ENCODE measurements at regions not wholly inside any gene's neighbourhood (a gene's known extent, or its start where the extent isn't known, plus 50 kb on each side); places are given as distances from the start of the nearest gene placed in this dataset.
A peak's percentile ranks its signal among the peaks of the same experiment; 100 is the strongest.

DNA sequence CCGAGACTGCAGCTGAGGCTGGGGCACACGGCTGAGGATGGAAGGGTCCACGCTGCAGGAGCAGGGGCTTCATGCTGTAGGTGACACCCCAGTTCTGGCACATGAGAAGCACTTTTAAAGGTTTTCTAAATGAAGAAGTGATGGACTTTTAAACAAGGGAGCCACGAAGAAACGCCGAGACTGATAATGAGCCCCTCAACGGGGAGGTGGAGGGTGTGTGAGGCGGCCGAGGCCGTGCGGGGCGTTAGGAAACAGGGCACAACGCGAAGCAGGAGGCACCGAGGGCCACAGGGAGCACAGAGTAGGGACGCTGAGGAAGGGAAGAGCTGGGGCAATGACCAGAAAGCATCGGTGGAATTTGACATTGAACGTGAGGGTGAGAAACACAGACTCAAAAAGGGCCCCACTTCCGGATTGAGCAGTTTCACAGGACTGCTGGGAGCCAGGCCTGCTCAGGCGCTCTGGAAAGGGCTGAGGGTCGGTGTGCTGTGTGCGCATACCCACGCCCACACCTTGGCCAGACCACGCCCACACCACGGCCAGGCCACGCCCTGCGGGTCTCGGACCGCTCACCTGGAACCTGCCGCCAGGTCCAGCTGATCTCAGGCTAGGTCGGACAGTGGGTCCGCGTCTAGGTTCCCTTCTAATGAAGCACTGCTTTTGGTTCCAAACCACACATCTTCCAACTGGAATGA is 115.7 kb downstream of the GYPC start:
- DNase-seq (ENCODE audit: low read depth, low spot score): no peak
- H3K27ac ChIP-seq: no peak overlapping the region

DNA sequence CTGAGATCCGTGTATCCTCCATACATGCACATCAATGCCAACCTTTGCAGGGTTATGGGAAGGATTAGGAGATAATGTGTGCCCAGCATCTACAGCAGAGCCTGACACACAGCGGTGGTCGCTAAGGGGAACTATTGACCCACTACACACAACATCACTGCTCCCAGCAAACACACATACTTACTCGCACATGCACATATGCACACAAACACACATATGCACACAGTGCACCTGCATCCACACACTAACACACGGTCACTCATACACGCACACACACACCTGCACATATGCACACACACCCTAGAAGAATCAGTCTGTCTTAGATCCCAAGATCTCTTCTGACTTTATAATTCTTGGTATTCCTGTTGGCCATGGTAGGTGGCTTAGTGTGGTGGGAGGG is 118.3 kb downstream of the GYPC start:
- H3K27ac ChIP-seq: no peak overlapping the region
- DNase-seq (ENCODE audit: low read depth, low spot score): no peak

DNA sequence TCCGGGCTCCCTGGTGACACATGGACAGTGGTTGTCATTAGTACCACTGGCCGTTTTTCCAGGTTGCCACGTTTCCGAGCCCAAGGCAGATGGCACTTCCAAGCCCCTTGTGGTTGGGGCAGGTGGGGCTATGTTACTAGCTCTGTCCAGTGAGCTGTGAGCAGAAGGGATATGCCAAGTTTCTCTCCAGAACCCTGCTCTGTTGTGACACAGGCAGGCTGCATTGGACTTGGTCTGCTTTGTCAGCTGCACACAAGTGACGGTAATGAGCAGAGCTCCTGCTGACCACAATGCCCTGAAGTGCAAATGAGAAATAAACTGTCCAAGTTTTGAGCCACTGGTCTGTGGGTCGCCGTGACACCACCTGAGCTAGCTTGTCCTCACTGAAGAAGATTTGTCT is 118.8 kb downstream of the GYPC start:
- DNase-seq (ENCODE audit: low read depth, low spot score): no peak
- H3K27ac ChIP-seq: no peak overlapping the region

DNA sequence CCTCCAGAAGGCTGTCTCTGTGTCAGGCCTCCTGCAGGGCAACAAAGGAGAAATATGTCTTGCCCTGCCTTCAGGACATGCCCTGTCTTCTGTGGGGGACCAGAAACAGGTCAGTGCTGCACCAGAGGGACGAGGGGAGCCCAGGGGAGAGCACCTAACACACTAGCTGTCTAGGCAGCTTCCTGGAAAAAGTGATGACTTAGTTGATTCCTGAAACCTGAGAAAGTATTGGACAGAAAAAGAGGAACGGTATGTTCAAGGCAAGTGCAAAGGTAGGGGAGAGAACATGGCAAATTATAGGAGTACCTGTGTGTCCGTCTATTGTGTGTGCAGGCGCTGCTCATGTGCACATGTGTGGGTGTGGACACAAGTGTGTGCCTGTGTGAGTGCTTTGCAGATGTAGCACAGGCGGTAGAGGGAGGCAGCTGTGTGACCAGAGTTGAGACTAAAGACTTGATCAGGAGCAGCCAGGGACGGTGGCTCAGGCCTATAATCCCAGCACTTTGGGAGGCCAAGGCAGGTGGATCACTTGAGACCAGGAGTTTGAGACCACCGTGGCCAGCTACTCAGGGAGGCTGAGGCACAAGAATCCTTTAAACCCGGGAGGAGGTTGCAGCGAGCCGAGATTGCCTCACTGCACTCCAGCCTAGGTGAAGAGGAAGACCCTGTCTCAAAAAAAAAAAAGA is 119.5 kb downstream of the GYPC start:
- no peak for DNase-seq (ENCODE audit: low read depth, low spot score)
- no peak overlapping the region for H3K27ac ChIP-seq

DNA sequence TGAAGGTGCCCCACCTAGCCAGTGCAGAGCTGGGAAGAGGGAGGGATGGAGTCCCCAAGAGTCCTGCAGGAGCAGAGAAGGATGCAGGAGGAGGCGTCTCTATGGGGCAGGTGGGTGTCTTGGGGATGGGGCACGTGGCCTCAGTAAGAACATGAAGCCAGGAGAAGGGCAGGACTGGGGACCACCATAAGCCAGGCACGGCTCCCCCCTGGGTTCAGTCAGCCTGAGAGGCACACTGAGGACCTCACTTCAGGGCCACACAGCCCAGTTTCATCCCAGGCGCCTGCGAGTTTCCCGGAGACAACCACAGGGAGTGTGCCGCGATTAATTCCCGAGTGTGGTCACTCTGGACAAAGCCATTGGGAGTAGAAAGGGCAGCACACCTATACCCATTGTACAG is 120.3 kb downstream of the GYPC start:
- DNase-seq (ENCODE audit: low read depth, low spot score): no peak
- H3K27ac ChIP-seq: no peak overlapping the region

DNA sequence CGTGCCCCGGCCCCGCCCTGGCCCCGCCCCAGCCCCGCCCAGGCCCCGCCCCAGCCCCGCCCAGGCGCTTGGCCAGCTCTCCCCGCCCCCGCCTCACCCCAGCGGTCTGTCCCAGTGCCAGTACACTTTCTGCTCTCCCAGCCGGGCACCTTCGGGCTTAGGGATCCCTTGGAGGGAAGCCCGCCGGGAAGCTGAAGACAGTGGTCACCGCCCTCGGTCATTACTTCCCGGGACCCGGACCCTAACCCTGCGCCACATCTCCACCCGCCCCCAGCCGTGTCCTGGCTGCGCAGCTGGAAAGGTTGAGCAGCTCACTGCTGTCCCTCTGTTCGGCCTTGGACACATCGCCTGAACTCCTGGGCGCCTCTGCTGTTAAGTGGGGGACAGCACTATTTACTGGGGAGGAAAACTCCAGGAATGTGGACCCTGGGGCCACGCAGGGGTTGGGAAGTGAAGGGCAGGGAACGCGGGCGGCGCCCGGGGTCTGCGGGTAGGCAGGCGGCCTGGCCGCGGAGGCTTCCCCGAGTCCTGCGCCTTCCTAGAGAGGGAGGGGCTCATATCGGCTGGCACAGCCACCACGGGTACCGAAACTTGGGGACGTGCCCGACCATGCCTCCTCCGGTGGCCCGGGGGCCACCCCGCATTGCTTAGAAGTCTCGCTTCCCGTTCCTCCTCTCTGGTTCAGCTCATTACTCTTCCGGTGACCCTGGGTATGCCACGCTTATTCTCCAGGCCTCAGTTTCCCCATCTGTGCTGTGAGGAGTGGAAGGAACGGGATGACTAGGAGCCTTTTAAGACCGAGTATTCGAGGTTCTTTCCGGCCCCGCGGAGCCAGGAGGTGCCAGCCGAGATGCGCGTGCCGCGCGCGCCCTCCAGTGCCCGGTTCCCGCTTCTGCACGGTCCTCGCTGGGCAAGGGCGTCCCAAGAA is 121.0 kb downstream of the GYPC start:
- DNase-seq (ENCODE audit: low read depth, low spot score): peak; percentile 6
- H3K27ac ChIP-seq: no peak overlapping the region

DNA sequence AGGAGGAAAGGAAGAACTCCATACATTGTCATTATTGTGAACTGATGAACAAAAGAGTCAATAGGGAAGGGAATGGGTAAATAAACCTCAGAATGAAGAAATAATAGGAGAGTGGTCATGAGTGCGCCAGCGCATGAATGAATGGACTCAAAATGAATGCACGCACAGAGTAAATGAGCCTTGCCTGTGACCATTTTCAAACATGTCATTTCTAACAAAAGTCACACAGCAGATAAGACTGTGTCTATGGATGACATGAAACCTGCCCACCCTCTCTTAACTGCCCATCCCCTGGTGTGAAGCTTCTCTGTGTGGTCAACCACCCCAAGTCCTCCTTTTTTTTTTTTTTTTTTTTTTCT is 121.1 kb upstream of the TEX51 start:
- no peak for DNase-seq (ENCODE audit: low read depth, low spot score)
- H3K27ac ChIP-seq: no peak overlapping the region

DNA sequence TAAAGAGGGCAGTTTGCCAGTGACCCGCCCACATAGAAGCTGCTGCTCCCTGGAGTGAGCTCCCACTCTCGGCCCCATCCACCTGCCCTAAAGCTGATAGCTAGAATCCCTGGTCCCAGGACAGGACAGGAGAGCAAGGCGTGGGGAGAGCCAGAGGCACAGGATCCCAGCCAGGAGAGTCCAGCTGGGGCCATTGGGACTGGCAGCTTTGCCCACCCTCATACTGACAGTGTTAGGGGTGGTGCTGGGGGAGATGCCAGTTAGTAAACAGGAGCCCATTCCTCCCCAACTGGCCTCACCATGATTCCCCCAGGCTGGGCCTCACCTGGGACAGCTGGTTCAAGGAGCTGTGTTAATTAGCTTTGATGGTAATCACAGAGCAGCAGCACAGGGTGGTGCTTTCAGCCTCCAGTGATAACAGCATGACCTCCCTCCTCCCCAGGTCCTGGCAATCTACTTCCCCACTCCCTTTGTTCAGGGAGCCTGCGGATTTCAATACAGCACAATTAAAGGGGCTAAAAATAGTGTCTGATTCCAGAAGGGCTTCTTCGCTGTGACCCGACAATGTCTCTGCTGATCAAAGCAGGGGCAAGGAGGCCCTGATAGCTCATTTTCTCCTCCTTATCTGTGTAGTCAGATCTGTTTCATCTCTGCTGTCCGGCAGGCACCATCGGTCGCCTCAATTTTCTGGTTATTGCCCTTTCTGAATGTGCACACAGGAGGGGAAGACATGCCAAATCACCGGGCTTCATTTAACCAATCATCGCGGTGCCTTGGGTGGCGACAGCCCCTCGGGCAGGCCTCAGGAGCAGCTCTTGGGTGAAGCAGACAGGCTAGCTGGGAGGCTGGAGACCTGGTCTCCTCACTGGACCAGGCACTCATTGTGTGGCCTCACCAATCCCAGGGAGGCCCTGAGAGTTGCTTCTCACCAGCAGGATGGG is 119.9 kb upstream of the TEX51 start:
- no peak for DNase-seq (ENCODE audit: low read depth, low spot score)
- H3K27ac ChIP-seq: no peak overlapping the region

DNA sequence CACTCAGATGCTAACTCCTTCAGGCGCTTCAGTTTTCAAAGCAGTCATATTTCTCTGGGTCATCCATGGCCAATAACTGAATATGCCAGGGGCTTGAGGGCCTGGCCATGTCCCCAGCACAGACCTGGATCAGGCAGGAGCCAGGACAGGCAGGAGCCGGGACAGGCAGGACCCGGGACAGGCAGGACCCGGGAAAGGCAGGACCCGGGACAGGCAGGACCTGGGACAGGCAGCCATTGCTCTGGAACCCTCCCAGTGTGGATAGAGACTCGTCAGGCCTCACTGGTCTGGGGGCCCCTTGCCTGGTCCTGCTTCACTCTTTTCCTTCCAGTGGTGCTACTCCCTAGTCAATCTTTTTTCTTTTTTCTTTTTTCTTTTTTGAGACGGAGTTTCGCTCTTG is 117.5 kb upstream of the TEX51 start:
- H3K27ac ChIP-seq: no peak overlapping the region
- no peak for DNase-seq (ENCODE audit: low read depth, low spot score)

DNA sequence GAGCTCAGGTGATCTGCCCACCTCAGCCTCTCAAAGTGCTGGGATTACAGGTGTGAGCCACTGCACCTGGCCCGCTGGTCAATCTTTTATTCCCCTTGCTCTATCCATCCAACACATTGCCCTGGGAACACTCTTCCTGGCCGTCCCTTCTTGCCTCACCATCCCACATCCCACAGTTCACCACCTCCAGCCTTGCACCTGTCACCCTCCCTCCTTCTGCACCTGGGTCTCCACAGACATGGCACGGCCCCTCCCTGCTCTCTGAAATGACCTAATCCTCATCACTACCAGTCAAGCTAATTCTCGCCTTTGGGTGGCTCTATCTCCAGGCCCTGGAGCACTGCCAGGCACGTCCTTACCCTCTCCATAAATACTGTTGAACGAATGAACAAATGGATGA is 116.9 kb upstream of the TEX51 start:
- DNase-seq (ENCODE audit: low read depth, low spot score): no peak
- H3K27ac ChIP-seq: no peak overlapping the region

DNA sequence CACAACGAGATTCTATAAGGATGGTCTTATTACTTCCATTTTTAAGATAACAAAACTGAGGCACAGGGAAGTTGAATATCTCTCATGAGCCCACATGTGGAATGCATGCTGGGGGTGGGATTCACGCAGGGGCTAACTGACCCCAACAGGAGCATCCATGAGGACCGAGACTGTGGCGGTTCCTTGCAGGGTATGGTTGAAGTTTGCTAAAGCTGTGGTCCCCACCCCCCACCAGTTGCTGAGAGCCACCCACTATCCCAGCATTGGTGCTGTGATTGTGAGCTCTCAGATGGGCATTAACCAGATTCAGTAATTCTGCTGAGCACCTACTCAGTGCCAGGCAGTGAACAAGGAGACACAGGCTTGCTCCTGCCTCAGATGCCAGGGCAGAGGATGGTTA is 116.0 kb upstream of the TEX51 start:
- DNase-seq (ENCODE audit: low read depth, low spot score): no peak
- H3K27ac ChIP-seq: no peak overlapping the region

DNA sequence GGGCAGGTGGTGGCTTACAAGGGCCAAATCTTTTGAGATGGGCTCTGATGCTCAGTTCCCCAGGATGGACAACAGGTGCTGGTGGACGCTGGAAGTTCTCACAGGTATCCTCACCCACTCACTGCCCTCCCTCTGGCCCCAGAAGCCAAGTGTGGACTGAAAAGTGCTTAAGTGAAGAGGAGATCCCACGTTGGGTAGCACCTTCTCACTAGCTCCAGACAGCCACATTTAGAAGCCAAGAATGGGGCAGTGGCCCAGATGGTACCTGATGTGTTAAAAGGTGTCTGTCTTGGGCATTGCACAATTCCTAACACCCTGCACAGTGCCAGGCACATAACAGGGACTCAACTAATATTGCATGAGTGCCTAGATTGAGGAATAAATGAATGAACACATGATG is 115.3 kb upstream of the TEX51 start:
- no peak for DNase-seq (ENCODE audit: low read depth, low spot score)
- H3K27ac ChIP-seq: no peak overlapping the region

DNA sequence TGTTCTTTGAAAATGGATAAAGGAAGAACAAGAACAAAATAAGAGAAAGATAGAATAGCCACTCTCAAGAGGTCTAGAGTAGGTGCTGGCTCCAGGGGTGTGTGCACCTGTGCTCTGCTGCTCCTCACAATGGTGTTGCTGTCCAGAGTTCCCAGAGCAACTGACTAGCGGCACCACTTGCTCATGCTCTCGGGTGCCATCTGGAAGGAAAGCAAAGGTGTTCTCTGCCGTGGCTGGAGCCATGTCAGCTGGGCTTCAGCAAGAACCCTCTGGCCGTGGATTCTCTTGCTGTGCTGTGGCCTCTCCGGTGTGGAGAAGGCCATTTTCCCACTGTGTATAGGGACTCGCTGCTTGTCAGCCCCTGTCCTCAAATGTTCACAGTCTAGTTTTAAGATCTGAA is 114.6 kb upstream of the TEX51 start:
- DNase-seq (ENCODE audit: low read depth, low spot score): no peak
- no peak overlapping the region for H3K27ac ChIP-seq

DNA sequence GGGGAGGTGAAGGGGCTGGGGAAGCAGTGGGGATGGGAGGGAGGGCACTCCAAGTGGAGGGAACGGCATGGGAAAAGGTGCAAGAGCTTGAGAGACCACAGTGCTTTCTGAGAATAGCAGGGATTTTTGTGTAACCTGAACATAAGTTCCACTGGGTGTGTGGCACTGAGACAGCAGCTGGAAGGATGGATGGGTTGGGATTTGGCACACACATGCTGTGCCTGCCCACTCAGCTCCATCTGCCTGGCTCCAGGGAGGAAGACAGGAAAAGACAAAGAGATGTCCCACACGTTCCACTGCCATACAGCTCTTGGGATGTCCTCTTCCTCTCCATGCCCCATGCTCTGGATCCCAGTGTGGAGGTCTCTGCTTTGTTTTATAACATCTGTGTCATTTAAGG is 114.1 kb upstream of the TEX51 start:
- no peak overlapping the region for H3K27ac ChIP-seq
- DNase-seq (ENCODE audit: low read depth, low spot score): no peak

DNA sequence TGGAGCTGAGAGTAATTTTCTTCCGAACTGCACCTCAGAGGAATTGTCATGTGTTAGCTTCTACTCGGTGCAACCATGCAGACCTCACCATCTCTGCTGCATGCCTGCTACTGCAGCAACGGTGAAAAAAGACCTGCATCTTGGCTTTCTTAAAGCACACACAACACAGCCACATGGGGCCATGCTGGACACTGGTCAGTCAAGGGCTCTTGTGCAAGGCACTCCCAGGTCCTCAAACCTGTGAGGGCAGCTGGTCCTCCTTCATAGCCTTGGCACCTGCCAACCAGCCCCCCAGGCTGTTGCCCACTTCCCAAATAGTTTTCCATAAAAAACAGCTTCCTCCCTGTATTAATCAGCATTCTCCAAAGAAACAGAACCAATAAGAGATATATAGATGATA is 113.5 kb upstream of the TEX51 start:
- no peak overlapping the region for H3K27ac ChIP-seq
- DNase-seq (ENCODE audit: low read depth, low spot score): no peak

DNA sequence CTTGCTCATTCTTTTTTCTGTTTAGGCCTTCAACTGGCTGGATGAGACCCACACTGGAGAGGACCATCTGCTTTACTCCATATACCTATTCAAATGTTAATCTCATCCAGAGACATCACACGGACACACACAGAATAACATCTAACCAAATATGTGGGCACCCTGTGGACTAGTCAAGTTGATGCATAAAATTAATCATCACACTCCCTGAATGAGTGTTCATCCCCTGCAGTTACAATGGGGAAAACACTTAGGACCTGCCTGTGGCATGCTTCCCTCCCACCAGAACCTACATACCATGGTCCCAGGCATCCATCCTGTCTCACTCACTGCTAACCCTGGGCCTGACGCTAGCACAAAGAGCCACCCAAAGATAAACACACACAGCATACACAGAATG is 112.8 kb upstream of the TEX51 start:
- DNase-seq (ENCODE audit: low read depth, low spot score): no peak
- no peak overlapping the region for H3K27ac ChIP-seq

DNA sequence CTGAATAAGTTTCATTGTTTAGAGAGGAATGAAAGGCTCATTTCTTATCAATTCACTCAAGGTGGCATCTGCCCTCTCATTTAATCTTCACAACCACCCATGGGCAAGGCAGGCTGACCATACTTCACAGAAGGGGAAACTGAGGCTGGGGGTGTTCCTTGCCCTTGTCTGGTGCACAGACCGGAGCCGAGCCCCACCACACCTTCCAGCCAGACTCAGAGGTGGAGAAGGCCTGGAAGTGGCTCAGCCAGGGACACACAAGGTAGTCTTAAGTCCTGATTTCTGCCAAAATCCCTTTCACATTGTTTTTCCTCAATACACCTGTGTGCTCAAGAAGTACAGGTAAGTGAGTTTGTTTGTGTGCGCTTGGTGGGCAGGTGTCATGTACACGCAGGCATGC is 111.9 kb upstream of the TEX51 start:
- H3K27ac ChIP-seq: no peak overlapping the region
- DNase-seq (ENCODE audit: low read depth, low spot score): no peak

DNA sequence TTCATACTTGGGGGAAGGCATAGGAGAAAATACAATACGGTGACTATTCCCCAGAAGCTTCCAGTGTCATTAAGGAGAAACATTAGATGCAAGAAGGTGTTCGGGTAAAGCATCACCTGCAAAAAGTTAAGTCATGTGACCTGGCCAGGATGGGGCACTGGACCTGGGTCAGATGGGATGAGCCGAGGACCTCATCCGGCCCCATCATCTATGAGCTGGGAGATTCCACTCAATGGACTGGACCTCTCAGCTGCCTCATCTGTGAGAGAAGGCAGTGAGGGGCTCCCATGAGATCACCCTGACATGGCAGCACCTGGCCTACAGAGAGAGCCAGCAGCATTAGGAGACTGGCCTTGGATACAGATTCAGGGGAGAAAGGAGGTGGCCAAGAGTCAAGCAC is 111.4 kb upstream of the TEX51 start:
- no peak for DNase-seq (ENCODE audit: low read depth, low spot score)
- no peak overlapping the region for H3K27ac ChIP-seq

DNA sequence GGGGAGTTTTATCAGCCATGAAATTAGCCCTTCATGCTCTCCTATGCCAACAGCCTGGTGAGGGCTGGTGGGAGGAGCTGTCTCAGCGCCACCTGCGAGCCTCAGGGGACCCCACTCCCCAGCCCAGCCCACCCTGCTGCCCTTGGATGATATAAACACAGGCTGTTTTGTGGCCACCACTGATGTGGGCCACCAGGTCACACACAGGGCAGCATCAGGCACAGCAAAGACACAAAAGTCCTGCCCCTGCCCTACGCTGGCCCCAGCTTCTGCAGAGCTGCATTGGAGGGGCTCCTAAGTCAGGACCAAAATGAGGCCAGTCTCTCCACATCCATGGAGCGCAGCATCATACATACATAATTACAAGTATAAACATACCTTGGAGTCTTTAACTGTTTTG is 110.6 kb upstream of the TEX51 start:
- no peak overlapping the region for H3K27ac ChIP-seq
- no peak for DNase-seq (ENCODE audit: low read depth, low spot score)

DNA sequence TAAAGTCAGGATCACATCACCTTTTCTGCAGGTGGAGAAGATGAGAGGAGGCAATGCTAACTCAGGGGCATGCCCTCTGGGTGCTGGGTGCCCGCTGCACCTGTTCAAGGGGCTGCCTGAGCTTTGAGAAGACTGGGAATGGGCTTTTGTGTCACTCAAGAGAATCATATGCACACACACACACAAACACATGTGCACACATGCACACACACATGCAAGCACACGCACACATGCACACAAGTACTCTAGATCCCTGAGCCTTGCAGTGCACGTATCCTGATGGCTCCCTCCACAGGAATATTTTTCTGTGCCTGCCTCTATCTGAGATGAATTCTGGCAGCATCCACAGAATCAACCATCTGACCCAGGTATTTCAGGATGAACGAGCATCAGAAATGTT is 110.0 kb upstream of the TEX51 start:
- H3K27ac ChIP-seq: no peak overlapping the region
- DNase-seq (ENCODE audit: low read depth, low spot score): no peak

All from epithelial cell of prostate (primary cell).